ENCODE measurements at regions not wholly inside any gene's neighbourhood (a gene's known extent, or its start where the extent isn't known, plus 50 kb on each side); places are given as distances from the start of the nearest gene placed in this dataset.
"Not testable (repeated sequence)": the region's sequence is repeated elsewhere in the genome, so short reads cannot be mapped to it uniquely, and the experiment has no call there.

DNA sequence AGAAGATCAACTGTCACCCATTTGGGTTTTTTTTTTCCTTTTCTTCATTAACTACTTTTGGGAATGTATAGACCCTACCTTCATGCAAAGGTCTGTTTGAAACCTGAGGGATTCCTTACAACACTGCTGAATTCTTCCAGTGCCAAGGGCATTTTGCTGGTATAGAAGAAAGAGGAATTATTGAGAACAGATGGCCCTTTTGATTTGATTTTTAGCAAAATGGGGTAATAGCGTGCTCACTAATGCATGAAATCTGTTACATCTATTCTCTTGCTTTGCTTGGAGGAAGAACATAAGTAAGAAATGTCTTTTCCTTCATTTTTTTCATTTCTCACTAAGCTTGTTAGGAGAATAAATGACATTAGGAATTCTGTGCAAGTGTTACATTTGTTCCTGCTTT lies 501.9 kb downstream of the TMEM135 start:
- no peak for DNase-seq (ENCODE audit: low read depth)

DNA sequence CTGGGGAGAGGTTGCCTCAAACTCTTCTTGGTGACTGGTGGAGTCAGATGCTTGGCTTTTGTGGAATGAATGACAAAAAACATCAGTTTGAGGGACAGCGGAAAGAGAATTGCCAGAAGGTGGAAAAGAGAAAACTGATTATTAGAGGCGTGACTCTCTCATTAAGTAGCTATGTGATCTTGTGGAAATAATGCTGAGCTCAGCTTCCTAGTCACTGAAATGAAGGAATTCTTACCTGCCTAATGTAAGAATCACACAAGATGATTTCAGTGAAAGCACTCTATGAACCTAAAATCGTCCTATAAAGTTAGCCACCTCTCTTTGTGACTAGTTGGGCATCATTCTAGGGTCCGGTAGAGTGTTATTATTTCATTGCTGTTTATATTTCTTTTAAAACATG lies 498.8 kb downstream of the TMEM135 start:
- DNase-seq (ENCODE audit: low read depth) = no peak

- no peak for DNase-seq (ENCODE audit: low read depth)
These were observed 498.3 kb downstream of the TMEM135 start for GRCh38 chr11:87536016-87536415.

DNA sequence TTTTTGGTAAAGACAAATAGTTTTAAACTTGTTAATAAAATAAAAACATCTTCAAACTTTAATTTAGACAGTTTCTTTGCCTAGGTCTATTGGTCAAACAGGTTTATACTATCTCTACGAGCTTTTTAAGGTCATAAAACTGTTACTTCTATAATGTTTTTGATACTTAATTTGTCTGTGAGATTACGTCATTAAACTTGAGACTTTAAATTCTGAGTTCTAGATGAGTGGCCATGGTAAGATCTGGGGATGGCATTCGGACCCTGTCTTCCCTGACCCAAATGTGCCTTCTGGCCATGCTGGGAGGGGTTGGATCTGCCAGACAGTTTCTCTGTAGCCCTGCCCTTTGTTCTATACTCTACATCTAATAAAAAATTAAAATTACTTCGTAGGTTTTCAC lies 497.8 kb downstream of the TMEM135 start:
- no peak for DNase-seq (ENCODE audit: low read depth)

DNA sequence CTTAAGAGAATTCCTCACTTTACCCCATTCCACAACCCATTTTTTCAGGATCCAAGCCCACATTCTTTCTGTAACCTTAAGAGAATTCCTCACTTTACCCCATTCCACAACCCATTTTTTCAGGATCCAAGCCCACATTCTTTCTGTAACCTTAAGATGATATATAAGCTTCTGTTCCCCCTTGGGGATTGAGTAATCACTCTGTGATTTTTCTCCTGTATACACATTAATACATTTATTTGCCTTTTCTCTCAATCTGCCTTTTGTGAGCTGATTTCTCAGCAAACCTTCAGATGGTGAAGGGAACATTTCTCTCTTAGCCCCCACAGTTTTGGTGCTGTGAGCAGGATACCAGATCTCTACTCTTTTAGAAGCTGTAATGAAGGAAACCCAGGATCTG lies 494.1 kb downstream of the TMEM135 start:
- peak; percentile 4 for DNase-seq (ENCODE audit: low read depth)

GRCh38 chr11:87529486-87529885 lies 491.8 kb downstream of the TMEM135 start:
- peak; percentile 78 for DNase-seq (ENCODE audit: low read depth)

DNA sequence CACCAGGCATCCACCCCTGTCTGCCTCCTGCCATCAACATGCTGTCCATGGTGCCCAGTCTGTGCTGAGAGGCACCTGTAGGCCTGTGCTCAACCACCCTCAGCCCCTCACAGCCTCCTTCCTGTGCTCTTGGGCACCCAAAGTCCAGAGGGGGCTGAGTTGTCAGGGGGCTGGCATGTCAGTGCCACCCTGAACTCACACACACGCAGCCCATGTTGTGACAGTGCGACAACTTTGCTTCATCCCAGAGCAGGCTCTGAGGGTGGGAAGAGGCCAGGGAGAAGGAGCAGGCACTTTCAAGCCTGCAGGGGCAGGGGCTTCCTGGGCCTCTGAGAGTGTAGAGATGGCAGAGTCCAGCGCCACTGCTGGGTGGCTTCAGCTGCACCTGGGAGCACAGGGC lies 491.0 kb downstream of the TMEM135 start:
- no peak for DNase-seq (ENCODE audit: low read depth)

- DNase-seq (ENCODE audit: low read depth) = no peak
These were observed 485.5 kb downstream of the TMEM135 start for GRCh38 chr11:87523276-87523675.

GRCh38 chr11:87518266-87518665 lies 480.5 kb downstream of the TMEM135 start:
- DNase-seq (ENCODE audit: low read depth) = no peak

DNA sequence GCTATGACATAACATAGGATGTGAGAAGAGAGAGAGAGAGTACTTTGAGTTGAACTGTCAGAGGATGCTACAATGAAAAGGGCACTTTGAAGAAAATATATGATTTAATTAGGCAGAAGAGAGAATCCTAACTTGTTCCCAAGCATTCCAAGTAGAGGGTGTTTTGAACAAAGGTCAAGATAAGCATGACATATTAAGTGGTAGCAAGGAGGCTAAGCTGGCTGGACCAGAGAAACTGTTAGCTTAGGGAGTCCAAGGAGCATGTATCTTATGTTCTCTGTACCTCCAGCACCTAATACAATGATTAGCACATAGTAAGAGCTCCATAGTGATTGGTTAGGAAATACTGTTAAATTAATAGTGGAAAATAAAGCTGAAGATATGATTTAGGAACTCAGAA lies 479.6 kb downstream of the TMEM135 start:
- DNase-seq (ENCODE audit: low read depth) = no peak

GRCh38 chr11:87507722-87508121 lies 470.0 kb downstream of the TMEM135 start:
- not testable (repeated sequence) for DNase-seq (ENCODE audit: low read depth)

- DNase-seq (ENCODE audit: low read depth) = not testable (repeated sequence)
These were observed 469.2 kb downstream of the TMEM135 start for GRCh38 chr11:87506946-87507345.

GRCh38 chr11:87501388-87501787 lies 463.7 kb downstream of the TMEM135 start:
- no peak for DNase-seq (ENCODE audit: low read depth)

DNA sequence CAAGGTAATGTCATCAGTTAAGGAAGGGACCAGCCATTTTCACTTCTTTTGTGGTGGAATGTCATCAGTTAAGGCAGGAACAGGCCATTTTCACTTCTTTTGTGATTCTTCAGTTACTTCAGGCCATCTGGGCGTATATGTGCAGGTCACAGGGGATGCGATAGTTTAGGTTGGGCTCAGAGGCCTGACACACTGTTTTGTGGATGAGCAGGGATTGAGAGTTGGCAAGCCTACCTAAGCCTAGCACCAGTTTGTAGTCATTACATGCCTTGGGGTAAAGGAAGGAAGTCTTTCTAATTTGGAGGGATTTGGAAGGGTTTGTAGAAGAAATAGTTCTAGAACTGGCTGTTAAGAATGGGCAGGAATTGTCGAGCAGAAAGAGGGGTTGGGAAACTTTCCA lies 457.2 kb downstream of the TMEM135 start:
- not testable (repeated sequence) for DNase-seq (ENCODE audit: low read depth)

- DNase-seq (ENCODE audit: low read depth) = not testable (repeated sequence)
These were observed 456.3 kb downstream of the TMEM135 start for GRCh38 chr11:87494026-87494425.

DNA sequence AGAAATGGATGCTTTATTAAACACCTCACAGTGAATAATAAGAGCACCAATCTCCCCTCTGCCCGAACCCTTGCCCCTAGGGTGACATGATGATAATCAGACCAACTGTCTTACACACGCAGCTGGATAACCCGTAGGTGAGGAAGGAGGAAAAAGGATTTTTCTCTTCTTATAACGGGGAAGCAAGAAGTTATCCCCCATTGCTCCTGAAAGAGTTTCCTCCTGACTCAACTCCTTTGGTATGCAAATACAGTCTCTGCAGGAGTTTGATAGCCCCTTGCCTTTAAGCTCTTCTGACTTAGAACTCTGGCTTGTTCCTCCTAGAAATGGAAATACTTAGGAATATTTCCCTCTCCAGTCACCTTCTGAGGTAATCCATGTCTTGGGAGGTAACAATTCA lies 455.8 kb downstream of the TMEM135 start:
- DNase-seq (ENCODE audit: low read depth) = no peak

DNA sequence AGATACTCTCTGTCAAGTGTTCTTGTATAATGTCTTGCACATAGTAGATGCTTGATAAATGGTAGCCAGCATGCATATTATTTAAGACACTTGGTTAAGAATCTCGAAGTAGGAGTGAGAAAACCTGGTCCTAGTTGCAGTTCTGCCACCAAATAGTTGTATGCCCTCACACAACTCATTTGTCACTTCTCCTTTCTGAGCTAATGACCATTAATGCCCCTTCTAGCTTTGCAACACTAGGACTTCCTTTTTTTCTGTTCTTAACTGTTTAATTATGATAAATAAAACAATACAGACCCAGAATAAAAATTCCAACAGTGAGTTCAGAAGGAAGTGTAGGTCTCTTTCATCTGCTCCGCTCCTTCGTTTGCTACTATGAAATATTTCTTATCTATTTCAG lies 453.6 kb downstream of the TMEM135 start:
- DNase-seq (ENCODE audit: low read depth) = no peak

DNA sequence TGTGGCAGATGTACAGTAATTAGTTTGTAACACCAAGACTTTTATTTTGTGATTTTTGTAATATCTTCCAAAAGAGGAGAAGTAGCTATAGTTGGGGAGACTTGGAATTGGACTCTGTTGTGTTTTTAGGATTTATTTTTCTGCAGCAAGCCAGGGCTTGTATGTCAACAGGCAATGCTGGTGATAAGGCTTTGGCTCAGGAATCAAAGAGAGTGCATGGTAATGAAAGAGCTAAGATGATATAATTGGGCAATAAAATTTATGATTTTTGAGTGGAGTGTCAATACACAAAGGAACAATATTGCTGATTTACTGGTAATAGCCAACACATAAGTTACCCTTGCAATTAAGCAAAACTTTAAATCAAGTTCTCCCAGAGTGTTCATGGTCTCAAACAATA lies 452.9 kb downstream of the TMEM135 start:
- no peak for DNase-seq (ENCODE audit: low read depth)

GRCh38 chr11:87484566-87484965 lies 446.8 kb downstream of the TMEM135 start:
- DNase-seq (ENCODE audit: low read depth) = no peak

GRCh38 chr11:87477321-87477720 lies 439.6 kb downstream of the TMEM135 start:
- no peak for DNase-seq (ENCODE audit: low read depth)

- peak; percentile 45 for DNase-seq (ENCODE audit: low read depth)
These were observed 435.4 kb downstream of the TMEM135 start for GRCh38 chr11:87473174-87473573.

DNA sequence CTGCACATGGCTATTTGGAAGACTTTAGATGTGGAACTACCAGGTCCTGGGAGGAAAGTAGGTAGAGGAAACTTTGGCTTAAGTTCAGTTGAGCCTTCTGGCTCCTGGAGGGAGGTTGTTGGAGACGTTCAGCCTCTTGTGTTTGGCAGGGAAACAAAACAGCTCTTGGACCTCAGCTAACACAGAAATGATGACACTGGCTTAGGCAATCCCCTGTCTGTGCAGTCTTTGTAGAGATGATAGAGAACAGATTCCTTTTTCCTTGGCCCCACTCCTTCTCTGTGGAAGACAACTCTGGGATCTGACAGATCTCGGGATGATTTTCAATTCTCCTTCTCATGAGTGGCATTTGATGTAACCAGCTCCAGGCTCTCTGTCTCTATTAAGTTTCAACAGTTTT lies 428.5 kb downstream of the TMEM135 start:
- DNase-seq (ENCODE audit: low read depth) = no peak

DNA sequence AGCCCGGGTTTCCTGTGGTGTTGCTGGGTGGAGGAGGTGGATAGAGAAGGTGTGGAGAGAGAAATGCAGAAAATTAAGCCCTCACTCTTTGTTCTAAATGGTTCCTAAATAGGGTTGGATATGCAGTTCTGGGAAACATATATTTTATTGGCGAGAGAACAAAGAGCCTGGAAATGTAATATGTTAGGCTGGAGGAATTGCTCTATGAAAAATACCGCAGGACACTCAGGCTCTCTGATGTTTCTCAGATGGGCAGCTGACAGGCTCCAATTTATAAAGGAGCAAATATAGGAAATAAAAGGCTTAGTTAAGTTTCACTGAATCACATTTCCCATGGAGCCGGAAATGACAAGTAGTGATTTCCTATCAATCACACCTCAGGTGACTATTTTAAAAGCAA lies 428.0 kb downstream of the TMEM135 start:
- no peak for DNase-seq (ENCODE audit: low read depth)

- DNase-seq (ENCODE audit: low read depth) = no peak
These were observed 425.9 kb downstream of the TMEM135 start for GRCh38 chr11:87463486-87464102.

- DNase-seq (ENCODE audit: low read depth) = no peak
These were observed 424.4 kb downstream of the TMEM135 start for GRCh38 chr11:87462171-87462570.

Data from stromal cell of bone marrow (primary cell).